ENCODE measurements at regions not wholly inside any gene's neighbourhood (a gene's known extent, or its start where the extent isn't known, plus 50 kb on each side); places are given as distances from the start of the nearest gene placed in this dataset.

GRCh38 chrX:13200398-13200797 lies 119.5 kb downstream of the ATXN3L start:
- Histone ChIP-seq H3K4me3 (ENCODE audit: low read depth in 1 of 3, low read length in 3 of 3) (no peak overlapping the region), H3K9ac (ENCODE audit: low read depth in 1 of 2, low read length in 2 of 2) (no peak overlapping the region), H3K9me3 (ENCODE audit: control insufficient read depth in 4 of 4, low read length in 3 of 4) (no peaks in the 10 kb centered on the region), H3K27ac (ENCODE audit: low read depth in 1 of 2, low read length in 2 of 2) (no peak overlapping the region), H3K36me3 (ENCODE audit: control insufficient read depth in 4 of 4, insufficient read depth in 3 of 4, low read depth in 1 of 4, low read length in 3 of 4) (no peaks in the 10 kb centered on the region), H3K27me3 (ENCODE audit: control insufficient read depth in 4 of 4, insufficient read depth in 4 of 4, low read length in 3 of 4) (no peaks in the 10 kb centered on the region), H3K4me1 (ENCODE audit: control insufficient read depth in 4 of 4, insufficient read depth in 4 of 4, low read length in 3 of 4) (no peaks in the 10 kb centered on the region)
- TF ChIP-seq SP1 (IDR thresholded peaks at IDR 0.05) = no peak
- no peak for TF ChIP-seq FOXA2 (IDR thresholded peaks at IDR 0.05)
- TF ChIP-seq RXRA (IDR thresholded peaks at IDR 0.05) = no peak
- no peak for TF ChIP-seq CTCF (IDR thresholded peaks at IDR 0.05; ENCODE audit: low read depth, low read length, missing input control)
- no peak for TF ChIP-seq GABPA (IDR thresholded peaks at IDR 0.05 in 1 of 2, conservative IDR thresholded peaks at IDR 0.05 in 1 of 2)
- no peak for TF ChIP-seq ATF3 (IDR thresholded peaks at IDR 0.05)
- TF ChIP-seq JUND (IDR thresholded peaks at IDR 0.05) = no peak
- no peak for TF ChIP-seq NR2F2 (IDR thresholded peaks at IDR 0.05)
- TF ChIP-seq MAX (IDR thresholded peaks at IDR 0.05) = no peak
- no peak for TF ChIP-seq YY1 (IDR thresholded peaks at IDR 0.05)
- TF ChIP-seq HNF4A (conservative IDR thresholded peaks at IDR 0.05) = no peak
- TF ChIP-seq EGR1 (IDR thresholded peaks at IDR 0.05; ENCODE audit: low read depth in 2 of 2) = no peak
- TF ChIP-seq RAD21 (IDR thresholded peaks at IDR 0.05) = no peak
- DNase-seq (ENCODE audit: low spot score) = no peak
- WGBS = 93% methylated on average over 2 of the region's 2 CpGs

GRCh38 chrX:13198762-13199064 lies 121.1 kb downstream of the ATXN3L start:
- WGBS = 90% methylated on average over 3 of the region's 3 CpGs
- Histone ChIP-seq H3K9ac (ENCODE audit: low read depth in 1 of 2, low read length in 2 of 2) (no peak overlapping the region), H3K36me3 (ENCODE audit: control insufficient read depth in 4 of 4, insufficient read depth in 3 of 4, low read depth in 1 of 4, low read length in 3 of 4) (no peaks in the 10 kb centered on the region), H3K27me3 (ENCODE audit: control insufficient read depth in 4 of 4, insufficient read depth in 4 of 4, low read length in 3 of 4) (no peaks in the 10 kb centered on the region), H3K9me3 (ENCODE audit: control insufficient read depth in 4 of 4, low read length in 3 of 4) (no peaks in the 10 kb centered on the region), H3K27ac (ENCODE audit: low read depth in 1 of 2, low read length in 2 of 2) (no peak overlapping the region), H3K4me3 (ENCODE audit: low read depth in 1 of 3, low read length in 3 of 3) (no peak overlapping the region), H3K4me1 (ENCODE audit: control insufficient read depth in 4 of 4, insufficient read depth in 4 of 4, low read length in 3 of 4) (no peaks in the 10 kb centered on the region)
- TF ChIP-seq RAD21 (IDR thresholded peaks at IDR 0.05) (no peak), CTCF (IDR thresholded peaks at IDR 0.05; ENCODE audit: low read depth, low read length, missing input control) (no peak)
- no peak for DNase-seq (ENCODE audit: low spot score)

GRCh38 chrX:13198056-13198761 lies 121.6 kb downstream of the ATXN3L start:
- H3K27ac ChIP-seq (ENCODE audit: low read depth in 1 of 2, low read length in 2 of 2) = no peak overlapping the region
- no peaks in the 10 kb centered on the region for H3K9me3 ChIP-seq (ENCODE audit: control insufficient read depth in 4 of 4, low read length in 3 of 4)
- no peaks in the 10 kb centered on the region for H3K4me1 ChIP-seq (ENCODE audit: control insufficient read depth in 4 of 4, insufficient read depth in 4 of 4, low read length in 3 of 4)
- WGBS = 93% methylated on average over 4 of the region's 4 CpGs
- DNase-seq (ENCODE audit: low spot score) = no peak
- no peak for TF ChIP-seq SP1 (IDR thresholded peaks at IDR 0.05)
- TF ChIP-seq FOXA2 (IDR thresholded peaks at IDR 0.05) = no peak
- TF ChIP-seq FOXA1 (IDR thresholded peaks at IDR 0.05) = no peak
- no peak for TF ChIP-seq CTCF (IDR thresholded peaks at IDR 0.05; ENCODE audit: low read depth, low read length, missing input control)
- TF ChIP-seq EGR1 (IDR thresholded peaks at IDR 0.05; ENCODE audit: low read depth in 2 of 2) = no peak
- no peak for TF ChIP-seq GABPA (IDR thresholded peaks at IDR 0.05 in 1 of 2, conservative IDR thresholded peaks at IDR 0.05 in 1 of 2)
- no peak for TF ChIP-seq RXRA (IDR thresholded peaks at IDR 0.05)
- no peak for TF ChIP-seq TAF1 (conservative IDR thresholded peaks at IDR 0.05)
- no peak for TF ChIP-seq NR2F2 (IDR thresholded peaks at IDR 0.05)
- no peak for TF ChIP-seq ZBTB33 (IDR thresholded peaks at IDR 0.05)
- no peak for TF ChIP-seq YY1 (IDR thresholded peaks at IDR 0.05)
- no peaks in the 10 kb centered on the region for H3K27me3 ChIP-seq (ENCODE audit: control insufficient read depth in 4 of 4, insufficient read depth in 4 of 4, low read length in 3 of 4)
- no peak overlapping the region for H3K4me3 ChIP-seq (ENCODE audit: low read depth in 1 of 3, low read length in 3 of 3)
- H3K9ac ChIP-seq (ENCODE audit: low read depth in 1 of 2, low read length in 2 of 2) = no peak overlapping the region
- no peaks in the 10 kb centered on the region for H3K36me3 ChIP-seq (ENCODE audit: control insufficient read depth in 4 of 4, insufficient read depth in 3 of 4, low read depth in 1 of 4, low read length in 3 of 4)

Data from liver (tissue), 8 donors.